HG02970 (cell line): ENCODE measurements at regions not wholly inside any gene's neighbourhood (a gene's known extent, or its start where the extent isn't known, plus 50 kb on each side); places are given as distances from the start of the nearest gene placed in this dataset.

ENCODE experiments used
- ATAC-seq: cut with Tn5 transposase; IDR thresholded peaks from one replicate; pipeline ENCODE4 v1.9.1; 2021; ENCODE audit warnings: mild to moderate bottlenecking, moderate library complexity, moderate number of reproducible peaks; ENCODE audit not compliant: unreplicated experiment, low FRiP score

DNA sequence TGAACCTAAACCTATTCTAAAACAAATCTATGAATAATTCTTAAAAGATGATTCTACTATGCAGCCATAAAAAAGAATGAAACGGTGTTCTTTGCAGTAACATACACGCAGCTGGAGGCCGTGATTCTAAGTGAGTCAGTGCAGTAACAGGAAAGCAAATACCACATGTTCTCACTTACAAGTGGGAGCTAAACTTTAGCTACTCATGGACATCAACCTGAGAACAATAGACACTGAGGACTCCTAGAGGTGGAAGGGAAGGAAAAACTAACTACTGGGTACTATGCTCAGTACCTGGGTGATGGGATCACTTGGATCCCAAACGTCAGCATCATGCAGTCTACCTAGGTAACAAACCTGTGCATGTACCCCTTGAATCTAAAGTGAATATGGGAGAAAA, 575.0 kb upstream of the MGMT start:
- no peak for ATAC-seq

GRCh38 chr10:128894641-128895040, 572.4 kb upstream of the MGMT start:
- ATAC-seq, result no peak

DNA sequence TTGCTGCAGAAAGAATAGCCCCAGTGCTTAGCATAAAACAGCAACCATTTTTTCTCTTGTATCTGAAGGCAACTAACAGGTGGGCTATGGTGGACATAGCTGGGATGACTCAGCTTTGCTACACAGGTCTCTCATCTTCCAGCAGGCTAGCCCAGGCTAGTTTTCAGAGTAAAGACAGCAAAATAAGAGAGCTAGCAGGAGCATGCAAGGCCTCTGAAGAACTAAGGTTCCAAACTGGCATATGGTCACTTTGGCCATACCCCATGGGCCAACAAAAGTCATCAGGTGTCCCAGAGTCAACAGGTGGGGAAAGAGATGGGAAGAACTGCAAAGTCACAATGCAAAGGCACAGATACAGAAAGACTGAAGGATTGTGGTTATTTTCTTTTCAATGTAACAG, 571.6 kb upstream of the MGMT start:
- ATAC-seq, result no peak

DNA sequence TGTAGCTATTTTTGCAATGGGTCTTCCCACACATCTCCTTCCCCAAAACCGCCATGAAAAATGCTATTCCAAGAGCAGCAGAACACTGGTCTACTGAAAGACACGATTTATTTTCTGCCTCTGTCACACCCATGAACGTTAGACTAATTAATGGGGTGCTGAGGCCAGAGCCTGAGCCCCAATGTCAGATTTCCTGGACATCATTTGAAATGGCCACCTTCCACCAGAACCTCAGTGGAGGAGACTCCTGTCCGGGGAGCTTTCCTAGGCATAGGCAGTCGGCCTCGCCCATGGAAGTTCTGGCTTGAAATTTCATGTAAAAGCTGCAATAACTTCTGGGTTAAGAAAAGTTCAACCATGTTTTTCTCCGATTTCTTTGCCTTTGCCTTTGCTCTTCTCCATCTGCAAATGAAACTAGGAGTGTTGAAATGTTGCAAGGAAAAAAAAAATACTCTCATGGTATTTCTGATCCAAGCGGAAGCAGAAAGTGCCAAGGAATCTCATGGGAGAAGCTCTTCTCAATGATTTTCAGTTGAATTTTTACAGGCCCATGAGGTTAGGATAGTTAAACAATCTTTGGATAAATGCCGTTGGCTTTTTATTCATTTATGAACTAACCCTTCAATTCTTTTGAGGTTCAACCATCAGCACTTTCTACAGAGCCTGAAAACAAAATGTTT, 570.8 kb upstream of the MGMT start:
- ATAC-seq, result no peak

GRCh38 chr10:128896963-128897362, 570.1 kb upstream of the MGMT start:
- no peak for ATAC-seq

DNA sequence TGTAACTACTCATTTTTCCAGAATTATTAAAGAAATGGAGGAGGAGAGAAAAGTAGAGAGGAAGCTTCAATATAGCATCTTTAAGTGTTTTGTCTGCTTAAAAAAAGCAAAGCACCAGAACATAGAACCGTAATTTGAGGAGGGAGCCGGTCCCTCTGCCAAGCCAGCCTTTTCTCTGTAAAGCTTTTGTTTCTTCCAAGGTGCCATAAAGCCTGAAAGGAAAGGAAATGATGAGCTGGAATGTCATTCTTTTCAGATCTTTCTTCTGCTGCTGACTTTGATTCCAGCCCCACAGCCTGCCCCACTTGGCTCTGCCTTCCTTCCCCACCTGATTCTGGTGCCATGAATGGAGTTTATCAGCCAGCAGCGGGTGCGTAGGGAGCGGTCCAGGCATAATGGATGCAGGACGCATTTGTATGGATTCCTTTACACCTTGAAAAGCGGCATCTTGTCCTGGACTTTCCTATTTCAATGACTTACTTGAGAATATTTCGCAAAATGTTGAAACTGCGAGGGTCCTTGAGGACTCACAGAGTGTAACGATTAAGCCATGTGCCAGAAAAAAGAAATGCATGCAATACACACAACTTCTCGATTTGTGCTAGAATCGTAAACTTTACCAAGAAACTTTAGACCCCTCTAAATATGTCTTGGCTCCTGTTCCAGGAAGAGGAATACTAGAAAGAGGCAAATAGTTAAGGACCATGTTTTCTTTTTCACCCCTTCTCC, 569.5 kb upstream of the MGMT start:
- no peak for ATAC-seq

- ATAC-seq, result no peak
Observed at GRCh38 chr10:128898133-128898915, 568.7 kb upstream of the MGMT start.

DNA sequence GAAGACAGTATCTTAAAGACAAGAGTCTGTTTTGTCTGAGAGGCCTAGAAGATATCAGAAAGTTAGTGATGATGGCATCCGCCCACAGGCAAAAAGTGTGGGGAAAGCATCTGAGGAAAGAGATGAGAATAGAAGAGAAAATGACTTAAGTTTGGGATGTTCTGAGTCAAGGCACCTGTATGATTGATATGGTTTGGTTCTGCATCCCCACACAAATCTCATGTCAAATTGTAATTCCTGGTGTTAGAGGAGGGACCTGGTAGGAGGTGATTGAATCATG, 568.2 kb upstream of the MGMT start:
- no peak for ATAC-seq

DNA sequence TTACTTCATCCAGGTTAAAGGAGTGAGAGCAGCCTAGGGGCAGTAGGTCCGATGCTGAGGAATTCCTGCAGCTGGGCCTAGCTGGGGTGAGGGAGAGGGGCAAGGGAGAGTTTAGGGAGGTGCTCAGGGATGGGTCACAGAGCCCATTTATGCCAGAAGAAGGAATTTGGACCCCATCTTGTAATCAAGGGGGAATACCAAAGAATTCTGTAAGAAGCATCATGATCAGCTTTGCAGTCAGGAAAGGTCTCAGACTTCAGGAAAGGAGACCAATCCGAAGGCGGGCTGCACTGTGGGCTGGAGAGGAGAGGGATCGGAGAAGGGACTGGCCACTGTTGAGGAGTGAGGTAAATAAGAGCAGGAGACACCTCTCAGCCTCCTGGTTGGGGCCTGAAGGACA, 566.6 kb upstream of the MGMT start:
- no peak for ATAC-seq

DNA sequence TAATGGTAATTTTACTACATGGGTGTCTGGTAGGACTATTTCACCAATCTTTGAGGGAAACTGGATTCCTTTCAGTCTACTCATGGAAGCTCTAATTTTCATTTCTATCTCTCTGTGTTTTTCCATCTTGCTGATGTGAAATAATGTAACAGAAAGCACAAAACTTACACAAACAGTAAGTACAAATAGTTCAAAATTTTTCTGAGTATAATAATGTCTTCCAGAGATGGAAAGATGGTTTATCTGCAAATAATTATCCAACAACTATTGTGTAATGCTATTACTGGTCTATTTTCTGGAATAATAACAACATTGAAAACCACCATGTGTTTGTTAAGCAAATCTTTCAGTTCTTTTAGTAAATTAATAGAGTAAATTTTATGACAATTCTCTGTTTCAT, 565.8 kb upstream of the MGMT start:
- no peak for ATAC-seq

DNA sequence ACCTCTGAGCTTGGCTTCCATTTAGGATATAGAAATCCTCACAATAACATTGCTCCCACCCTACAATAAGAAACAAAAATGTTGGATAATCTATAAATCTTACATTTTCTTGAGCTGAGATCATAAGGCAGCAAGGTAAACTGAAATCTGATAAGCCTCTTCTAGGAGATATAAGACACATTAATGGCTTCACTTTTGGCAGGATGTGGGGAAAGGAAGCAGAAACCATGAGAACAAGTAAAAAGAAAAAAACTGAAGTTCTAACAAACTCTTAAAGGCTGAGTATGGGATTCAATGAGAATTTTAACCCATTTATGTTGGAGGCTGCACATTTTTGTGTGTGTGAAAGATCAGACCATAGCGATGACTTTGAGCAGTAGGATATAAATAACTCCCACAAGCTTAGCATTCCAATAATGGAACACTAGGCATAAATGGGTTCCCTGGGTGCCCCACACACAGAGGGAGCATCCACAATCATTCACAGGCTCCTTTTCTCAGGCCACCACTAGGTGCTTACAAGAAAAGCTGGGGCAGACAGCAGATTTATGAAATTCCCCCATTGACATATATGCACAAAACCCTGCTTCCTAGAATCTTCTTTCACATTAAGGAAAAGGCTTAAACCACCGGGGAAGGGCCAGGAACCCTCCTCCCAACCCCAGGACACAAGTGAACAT, 564.9 kb upstream of the MGMT start:
- no peak for ATAC-seq

DNA sequence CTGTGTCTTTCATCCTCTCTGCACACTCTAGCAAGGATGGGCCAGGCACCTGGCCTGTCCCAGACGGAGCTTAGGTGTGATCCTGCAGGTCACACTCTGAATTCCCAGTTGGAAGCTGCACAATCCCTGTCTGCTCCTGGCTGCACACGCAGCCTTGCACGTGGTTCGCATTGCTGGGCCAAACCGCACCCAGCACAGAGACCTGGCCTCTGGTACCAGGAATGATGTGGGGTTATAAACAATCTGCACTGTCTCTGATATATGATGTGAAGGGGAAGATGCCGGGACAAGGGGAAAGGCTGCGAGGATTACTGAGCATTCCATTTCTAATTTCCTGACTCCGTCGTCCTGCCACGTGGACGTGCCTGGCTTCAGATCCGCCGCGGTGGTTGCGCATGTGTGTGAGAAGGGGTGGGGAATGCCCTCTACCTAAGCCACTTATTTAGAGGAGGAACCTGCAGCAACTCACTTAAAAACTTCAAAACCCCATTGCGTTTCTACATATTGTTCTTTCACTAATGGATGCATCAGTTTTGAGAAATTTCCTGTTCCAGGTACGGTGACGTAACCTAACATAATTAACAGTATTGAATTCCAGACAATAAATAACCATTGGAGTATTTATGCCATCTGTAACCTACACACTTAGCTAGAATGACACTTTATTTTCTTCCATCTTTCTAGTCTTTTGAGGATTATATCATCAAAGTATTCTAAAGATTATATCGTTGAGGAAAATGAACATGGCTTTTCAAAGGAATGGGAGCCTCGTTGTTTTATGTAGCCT, 559.7 kb upstream of the MGMT start:
- no peak for ATAC-seq

GRCh38 chr10:128908099-128908498, 558.9 kb upstream of the MGMT start:
- ATAC-seq, result no peak

GRCh38 chr10:128908499-128908898, 558.5 kb upstream of the MGMT start:
- no peak for ATAC-seq

DNA sequence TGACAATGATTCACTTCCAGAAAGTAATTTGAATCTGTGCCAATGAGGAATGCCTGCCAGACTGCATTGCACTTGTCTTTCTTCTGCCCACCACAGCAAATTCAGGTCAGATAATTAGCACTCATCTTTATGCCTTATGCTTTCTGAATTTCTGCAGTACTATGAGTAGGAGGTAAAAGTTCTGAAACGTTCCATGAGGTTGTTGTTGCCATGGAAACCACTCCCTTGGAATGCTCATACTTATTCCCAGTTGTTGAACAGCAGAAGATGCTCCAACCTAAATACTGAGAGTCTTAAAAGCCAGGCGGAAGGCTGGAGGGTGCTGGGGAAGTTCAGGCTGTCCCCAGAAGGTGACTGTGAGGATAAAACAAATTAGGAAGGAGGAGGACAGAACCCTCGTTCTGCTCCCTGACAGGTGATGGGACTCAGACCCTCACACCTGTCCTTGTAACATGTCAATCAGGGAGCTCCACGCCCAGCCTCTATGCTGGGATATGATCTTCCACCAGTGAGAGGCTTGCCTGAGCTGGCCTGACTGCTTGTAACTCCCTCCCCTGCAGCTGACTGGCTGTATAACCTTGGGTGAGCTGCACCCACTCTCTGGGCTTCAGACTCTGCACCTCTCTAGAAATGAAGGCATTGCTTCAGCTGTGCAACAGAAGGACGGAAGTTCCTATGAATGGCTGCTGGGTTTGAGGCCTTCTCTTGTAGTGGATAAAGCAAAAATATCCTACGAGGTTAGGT, 554.3 kb upstream of the MGMT start:
- no peak for ATAC-seq

DNA sequence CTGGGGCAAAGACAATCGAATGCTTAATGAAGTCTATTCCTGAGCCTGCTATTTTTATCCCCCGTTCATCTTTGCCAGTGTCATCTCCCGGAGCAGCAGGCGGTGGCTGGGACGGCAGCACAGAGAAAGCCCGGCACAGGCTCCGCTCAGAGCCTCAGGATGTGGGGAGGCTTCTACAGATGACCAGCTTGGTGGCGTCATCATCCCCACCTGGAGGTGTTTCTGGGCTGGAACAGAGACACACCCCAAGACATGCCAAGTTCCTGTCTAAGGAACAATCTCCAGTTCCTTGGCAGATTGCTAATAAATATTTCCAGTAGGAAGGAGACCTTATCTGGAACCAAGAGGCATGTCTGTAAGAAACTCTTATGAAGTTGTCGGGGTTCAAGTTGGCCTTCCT, 552.4 kb upstream of the MGMT start:
- no peak for ATAC-seq

DNA sequence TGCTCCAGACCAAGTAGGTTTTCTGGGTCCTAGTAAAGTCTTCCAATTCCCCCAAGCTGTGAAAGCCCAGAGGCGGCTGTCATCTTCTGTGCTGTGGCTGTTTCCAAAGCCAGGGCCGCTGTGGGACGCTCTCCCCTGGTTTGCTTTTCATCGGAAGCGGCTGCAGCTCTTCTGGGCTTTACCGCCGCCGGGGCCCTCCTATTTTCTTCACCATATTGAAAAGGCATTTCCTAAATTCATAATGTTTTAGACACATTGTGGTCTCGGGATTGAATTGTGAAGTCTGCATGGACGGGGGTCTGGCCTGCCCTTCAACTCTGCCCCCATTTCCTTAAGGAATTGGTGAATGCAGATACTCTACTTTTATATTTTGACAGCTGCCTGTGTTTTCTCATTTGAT, 551.4 kb upstream of the MGMT start:
- ATAC-seq, result no peak

GRCh38 chr10:128916383-128916782, 550.7 kb upstream of the MGMT start:
- ATAC-seq, result no peak

GRCh38 chr10:128921389-128922022, 545.5 kb upstream of the MGMT start:
- ATAC-seq, result no peak
